Aorta (tissue), 5 donors: ENCODE measurements at regions not wholly inside any gene's neighbourhood (a gene's known extent, or its start where the extent isn't known, plus 50 kb on each side); places are given as distances from the start of the nearest gene placed in this dataset.

Source experiments
- ATAC-seq: fragments of 200-7000 bp; cut with Tn5 transposase; one replicate; pipeline ENCODE4 v1.9.1; 2022; ENCODE audit warnings: moderate library complexity; ENCODE audit not compliant: low FRiP score
- DNase-seq, 2 donors: peaks; one replicate each; pipeline ENCODE4 v3.0.0-alpha.2; 2020
- H3K27ac ChIP-seq, 2 donors: one replicate each; pipeline ENCODE4 v1.5.1; 2013; ENCODE audit warnings: low read length in 2 of 2, mild to moderate bottlenecking in 2 of 2, moderate library complexity in 2 of 2, control low read depth in 1 of 2, inconsistent platforms in 1 of 2, low read depth in 1 of 2
- H3K27me3 ChIP-seq, 2 donors: one replicate each; pipeline ENCODE4 v1.6.1; 2013; ENCODE audit warnings: control low read depth in 1 of 2, low read length in 1 of 2, mild to moderate bottlenecking in 1 of 2, moderate library complexity in 1 of 2; ENCODE audit not compliant: insufficient read depth in 2 of 2, control insufficient read depth in 1 of 2
- H3K36me3 ChIP-seq, 2 donors: one replicate each; pipeline ENCODE4 v1.6.1; 2013; ENCODE audit warnings: control low read depth in 1 of 2, low read length in 1 of 2, mild to moderate bottlenecking in 1 of 2; ENCODE audit not compliant: insufficient read depth in 2 of 2, control insufficient read depth in 1 of 2
- H3K4me1 ChIP-seq, 2 donors: one replicate each; pipeline ENCODE4 v1.6.1; 2013; ENCODE audit warnings: low read length in 2 of 2, control low read depth in 1 of 2, mild to moderate bottlenecking in 1 of 2, moderate library complexity in 1 of 2; ENCODE audit not compliant: insufficient read depth in 2 of 2, control insufficient read depth in 1 of 2
- H3K4me3 ChIP-seq, 2 donors: one replicate each; pipeline ENCODE4 v1.5.1; 2013; ENCODE audit warnings: low read length in 2 of 2, control low read depth in 1 of 2, mild to moderate bottlenecking in 1 of 2
- H3K9me3 ChIP-seq: one replicate; pipeline ENCODE4 v1.6.1; 2013; ENCODE audit warnings: mild to moderate bottlenecking, low read length; ENCODE audit not compliant: control insufficient read depth
- WGBS, 2 donors: extraction: QIAGEN DNeasy Blood & Tissue Kit; methylation state at CpG; one replicate each; pipeline ENCODE4 v1.1.7; 2013; 5-methylcytosine and 5-hydroxymethylcytosine counted together
- intact Hi-C, 2 donors: fragments of 100-400 bp; cut with DNase I; formaldehyde crosslinking; loops; one replicate each; pipeline versions ENCODE4 v1.14.2 to v1.15.0; 2022
- donor health status: healthy with polysubstance abuse.
- donor health status: Bipolar disorder and iron deficiency.
- donor health status: DM: no; HTN: no; CAD: no.
- donor health status: DM: no; HTN: no; CAD: no.
- donor health status: DM: yes; HTN: yes; CAD: no.

- no peaks in the 10 kb centered on the region for H3K27me3 ChIP-seq
- no peaks in the 10 kb centered on the region for H3K4me1 ChIP-seq
- no peak for ATAC-seq
- peaks cover 3% of the 10 kb centered on the region for H3K9me3 ChIP-seq
- DNase-seq = no peak
- no peak overlapping the region for H3K27ac ChIP-seq
- H3K4me3 ChIP-seq = no peak overlapping the region
- WGBS, 2 donors = 82 to 83% methylated on average over 2 of the region's 2 CpGs
- H3K36me3 ChIP-seq = no peaks in the 10 kb centered on the region
- intact Hi-C loops = no loop called here
These were observed 147.3 kb upstream of the KAZN start for GRCh38 chr1:14451217-14451616.

GRCh38 chr1:14452551-14452950 lies 145.9 kb upstream of the KAZN start:
- no peak overlapping the region for H3K4me3 ChIP-seq
- intact Hi-C loops = no loop called here
- peaks cover 2% of the 10 kb centered on the region for H3K9me3 ChIP-seq
- WGBS, 2 donors = 97 to 99% methylated on average over 4 of the region's 4 CpGs
- no peaks in the 10 kb centered on the region for H3K27me3 ChIP-seq
- H3K36me3 ChIP-seq = no peaks in the 10 kb centered on the region
- H3K27ac ChIP-seq = no peak overlapping the region
- no peaks in the 10 kb centered on the region for H3K4me1 ChIP-seq
- DNase-seq = no peak
- no peak for ATAC-seq

- Histone ChIP-seq H3K27ac (no peak overlapping the region), H3K4me1 (no peaks in the 10 kb centered on the region), H3K9me3 (no peaks in the 10 kb centered on the region), H3K36me3 (no peaks in the 10 kb centered on the region), H3K4me3 (no peak overlapping the region), H3K27me3 (no peaks in the 10 kb centered on the region)
- 60 to 81% methylated on average over 3 of the region's 3 CpGs for WGBS, 2 donors
- no peak for ATAC-seq
- no peak for DNase-seq
- intact Hi-C loops = no loop called here
These were observed 138.3 kb upstream of the KAZN start for GRCh38 chr1:14460173-14460572.

GRCh38 chr1:14462851-14463250 lies 135.6 kb upstream of the KAZN start:
- WGBS, 2 donors = 93 to 96% methylated on average over 4 of the region's 4 CpGs

GRCh38 chr1:14466006-14466405 lies 132.5 kb upstream of the KAZN start:
- 68 to 75% methylated on average over 4 of the region's 4 CpGs for WGBS, 2 donors
- Histone ChIP-seq H3K4me3 (no peak overlapping the region), H3K27me3 (no peaks in the 10 kb centered on the region), H3K36me3 (no peaks in the 10 kb centered on the region), H3K9me3 (peaks cover 2% of the 10 kb centered on the region), H3K27ac (no peak overlapping the region), H3K4me1 (no peaks in the 10 kb centered on the region)
- ATAC-seq (no peak), DNase-seq (no peak)
- intact Hi-C loops = no loop called here

More at GRCh38 chr1:14462851-14463250, 135.6 kb upstream of the KAZN start:
- H3K4me1 ChIP-seq = no peaks in the 10 kb centered on the region
- no peak overlapping the region for H3K4me3 ChIP-seq
- H3K36me3 ChIP-seq = no peaks in the 10 kb centered on the region
- ATAC-seq (no peak), DNase-seq (no peak)
- no peaks in the 10 kb centered on the region for H3K27me3 ChIP-seq
- no peaks in the 10 kb centered on the region for H3K9me3 ChIP-seq
- intact Hi-C loops = no loop called here
- no peak overlapping the region for H3K27ac ChIP-seq

GRCh38 chr1:14467112-14467511 lies 131.4 kb upstream of the KAZN start:
- 89 to 90% methylated on average over 1 of the region's 1 CpG for WGBS, 2 donors
- intact Hi-C loops = no loop called here
- ATAC-seq = no peak

GRCh38 chr1:14468751-14469150 lies 129.7 kb upstream of the KAZN start:
- Histone ChIP-seq H3K9me3 (peaks cover 2% of the 10 kb centered on the region), H3K4me3 (no peak overlapping the region), H3K36me3 (no peaks in the 10 kb centered on the region), H3K27ac (no peak overlapping the region), H3K4me1 (no peaks in the 10 kb centered on the region), H3K27me3 (no peaks in the 10 kb centered on the region)
- no peak for ATAC-seq
- 94 to 95% methylated on average over 7 of the region's 7 CpGs for WGBS, 2 donors
- intact Hi-C loops = no loop called here
- DNase-seq = no peak

More at GRCh38 chr1:14467112-14467511, 131.4 kb upstream of the KAZN start:
- H3K4me1 ChIP-seq = no peaks in the 10 kb centered on the region
- H3K36me3 ChIP-seq = no peaks in the 10 kb centered on the region
- DNase-seq = no peak
- H3K27ac ChIP-seq = no peak overlapping the region
- H3K9me3 ChIP-seq = peaks cover 2% of the 10 kb centered on the region
- no peak overlapping the region for H3K4me3 ChIP-seq
- H3K27me3 ChIP-seq = no peaks in the 10 kb centered on the region

GRCh38 chr1:14470802-14471201 lies 127.7 kb upstream of the KAZN start:
- WGBS, 2 donors = 81 to 88% methylated on average over 4 of the region's 4 CpGs

GRCh38 chr1:14474856-14475255 lies 123.6 kb upstream of the KAZN start:
- no peak overlapping the region for H3K4me3 ChIP-seq
- peaks cover 2% of the 10 kb centered on the region for H3K9me3 ChIP-seq
- no peak for DNase-seq
- H3K27ac ChIP-seq = no peak overlapping the region
- intact Hi-C loops = no loop called here
- ATAC-seq = no peak
- H3K36me3 ChIP-seq = no peaks in the 10 kb centered on the region
- no peaks in the 10 kb centered on the region for H3K27me3 ChIP-seq
- H3K4me1 ChIP-seq = no peaks in the 10 kb centered on the region
- WGBS, 2 donors = 93 to 94% methylated on average over 1 of the region's 1 CpG

More at GRCh38 chr1:14470802-14471201, 127.7 kb upstream of the KAZN start:
- ATAC-seq (no peak), DNase-seq (no peak)
- intact Hi-C loops = no loop called here
- Histone ChIP-seq H3K9me3 (peaks cover 2% of the 10 kb centered on the region), H3K4me1 (no peaks in the 10 kb centered on the region), H3K36me3 (no peaks in the 10 kb centered on the region), H3K4me3 (no peak overlapping the region), H3K27me3 (no peaks in the 10 kb centered on the region), H3K27ac (no peak overlapping the region)
